Smooth muscle cell of the brain vasculature (primary cell): ENCODE measurements at regions not wholly inside any gene's neighbourhood (a gene's known extent, or its start where the extent isn't known, plus 50 kb on each side); places are given as distances from the start of the nearest gene placed in this dataset.
"Not testable (repeated sequence)": the region's sequence is repeated elsewhere in the genome, so short reads cannot be mapped to it uniquely, and the experiment has no call there.

Experiments used
- DNase-seq: peaks from one replicate; pipeline ENCODE4 v3.0.0-alpha.2; 2012; ENCODE audit warnings: low read depth, low spot score

DNA sequence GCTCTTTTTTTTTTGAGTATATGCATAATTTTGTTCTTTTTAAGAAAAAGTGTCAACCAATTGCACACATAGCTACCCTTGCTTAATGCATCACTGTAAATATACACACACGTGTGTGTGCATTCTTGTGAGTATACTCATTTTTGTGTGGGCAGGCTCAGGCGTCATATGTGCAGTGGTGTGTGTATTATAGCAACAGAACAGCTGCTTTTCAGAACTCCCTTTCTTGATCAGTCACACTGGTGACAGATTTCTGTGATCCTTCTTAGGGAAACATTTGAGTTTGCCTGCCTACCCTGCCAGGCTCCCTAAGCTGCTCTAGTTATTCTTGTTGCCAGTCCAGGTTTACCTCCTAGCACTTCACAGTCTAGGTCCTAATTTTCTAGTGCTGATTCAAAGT lies 287.0 kb upstream of the SEMA6A start:
- DNase-seq: no peak

DNA sequence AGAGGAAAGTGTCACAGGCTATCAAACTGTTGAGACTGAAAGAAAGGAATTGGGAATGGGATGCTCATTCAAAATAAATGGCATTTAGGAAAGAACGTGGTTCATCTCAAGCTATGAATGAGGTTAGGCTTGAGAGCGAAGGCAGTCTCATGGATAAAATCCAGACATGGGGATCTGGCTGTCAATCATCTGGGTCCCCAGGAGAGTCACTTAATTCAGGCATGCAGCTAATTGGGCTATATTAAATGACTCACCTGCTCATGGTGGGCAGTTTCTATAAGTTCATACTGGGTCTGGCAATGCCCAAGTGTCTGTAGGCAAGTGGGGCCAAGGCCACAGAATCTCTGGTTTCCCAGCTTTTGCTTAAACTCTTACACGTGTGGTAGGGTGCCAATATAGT lies 286.5 kb upstream of the SEMA6A start:
- no peak for DNase-seq

DNA sequence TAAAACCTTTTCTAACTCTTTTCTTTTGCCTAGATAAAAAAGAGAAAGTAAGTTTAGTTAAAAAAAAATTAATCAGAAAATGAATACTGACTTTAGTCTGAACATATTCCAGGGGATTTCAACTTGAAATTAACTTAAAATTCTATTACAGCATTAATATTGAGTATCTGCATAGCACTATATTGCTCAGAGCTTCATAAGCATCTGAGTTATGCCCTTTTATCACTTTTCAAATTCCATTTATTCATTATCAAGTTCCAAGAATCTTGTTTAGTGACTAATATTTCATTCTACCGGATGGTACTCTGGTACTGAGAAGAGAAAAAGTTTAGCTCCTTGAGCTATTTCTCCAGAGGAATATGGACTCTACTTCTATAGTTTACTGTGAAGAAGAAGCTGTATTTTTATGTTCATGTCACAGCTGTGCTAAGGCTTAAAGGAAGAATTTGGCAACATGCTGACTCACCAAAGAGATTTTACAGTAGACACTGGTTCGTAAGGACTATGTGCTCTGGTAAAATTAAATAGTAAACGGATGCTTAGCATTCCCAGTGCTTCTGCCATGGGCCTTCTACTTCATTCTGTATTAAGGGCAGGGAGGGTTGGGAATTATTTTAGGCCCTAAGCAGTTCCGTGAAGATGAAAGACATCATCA lies 285.2 kb upstream of the SEMA6A start:
- no peak for DNase-seq

DNA sequence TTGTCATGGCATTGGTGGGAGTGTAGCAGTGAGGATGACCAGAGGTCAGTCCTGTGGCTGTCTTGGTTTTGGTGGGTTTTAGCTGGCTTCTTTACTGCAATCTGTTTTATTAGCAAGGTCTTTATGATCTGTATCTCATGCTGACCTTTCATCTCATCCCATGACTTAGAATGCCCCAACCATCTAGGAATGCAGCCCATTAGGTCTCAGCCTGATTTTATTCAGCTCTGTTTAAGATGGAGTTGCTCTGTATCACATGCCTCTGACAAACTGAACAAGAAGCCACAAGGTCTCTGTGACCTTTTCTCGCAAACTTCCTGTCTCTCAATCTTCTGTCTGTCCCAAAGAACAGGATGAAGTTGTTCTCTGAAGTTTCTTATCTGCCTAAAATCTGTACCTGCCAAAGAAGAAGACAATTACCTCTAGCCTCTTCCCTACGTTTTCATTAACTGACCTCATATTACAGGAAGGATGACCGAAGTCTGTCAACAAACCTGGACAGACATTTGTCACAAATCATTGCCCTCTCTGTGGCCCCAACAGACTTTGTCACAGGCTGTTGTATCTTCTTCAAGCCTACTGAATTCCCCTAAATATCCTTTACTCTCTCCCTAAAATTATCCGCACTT lies 284.2 kb upstream of the SEMA6A start:
- no peak for DNase-seq

DNA sequence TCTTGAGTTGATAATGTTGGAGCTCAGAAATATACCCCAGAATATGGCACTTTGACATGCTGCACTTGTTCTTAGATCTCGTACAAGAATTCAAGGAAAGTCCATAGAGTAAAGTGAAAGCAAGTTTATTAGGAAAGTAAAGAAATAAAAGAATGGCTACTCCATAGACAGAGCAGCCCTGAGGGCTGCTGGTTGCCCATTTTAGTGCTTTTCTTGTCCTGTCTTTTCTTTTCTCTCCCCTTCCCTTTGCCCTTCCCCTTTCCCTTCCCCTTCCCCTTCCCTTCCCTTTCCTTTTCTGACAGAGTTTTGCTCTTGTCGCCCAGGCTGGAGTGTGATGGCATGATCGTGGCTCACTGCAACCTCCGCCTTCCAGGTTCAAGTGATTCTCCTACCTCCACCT lies 283.4 kb upstream of the SEMA6A start:
- not testable (repeated sequence) for DNase-seq

DNA sequence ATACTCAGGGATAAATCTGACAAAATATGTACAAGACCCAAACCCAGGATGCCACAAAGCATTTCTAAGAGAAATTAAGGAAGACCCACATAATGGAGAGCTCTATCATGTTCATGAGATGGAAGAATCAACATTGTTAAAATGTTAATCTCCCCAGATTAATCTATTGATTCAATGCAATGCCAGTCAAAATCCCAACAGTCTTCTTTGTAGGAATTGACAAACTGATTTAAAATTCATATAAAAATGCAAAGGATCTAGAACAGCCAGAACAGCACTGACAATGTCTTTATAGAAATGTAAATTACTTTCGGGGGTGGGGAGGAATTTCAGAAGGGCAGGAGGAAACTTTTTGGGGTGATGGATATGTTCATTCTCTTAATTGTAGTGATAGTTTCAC lies 281.6 kb upstream of the SEMA6A start:
- no peak for DNase-seq

DNA sequence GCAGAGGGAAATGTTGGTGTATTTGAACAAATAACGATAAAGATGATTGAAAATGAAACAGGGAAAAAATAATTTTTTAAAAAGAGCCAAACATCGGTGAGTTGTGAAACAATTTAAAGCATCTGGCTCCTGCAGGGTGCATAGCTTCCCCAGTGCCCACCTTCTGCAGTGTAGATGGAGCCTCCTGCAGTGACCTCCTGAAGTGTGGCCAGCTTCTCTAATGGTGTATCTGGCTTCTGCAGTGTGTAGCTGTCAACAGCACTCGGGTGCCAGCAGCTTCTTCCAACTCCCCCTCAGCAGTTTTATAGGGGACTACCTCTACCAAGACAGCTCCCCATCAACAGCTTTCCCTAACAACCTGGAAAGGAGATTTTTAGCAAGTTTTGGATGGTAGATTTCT lies 279.4 kb upstream of the SEMA6A start:
- no peak for DNase-seq

DNA sequence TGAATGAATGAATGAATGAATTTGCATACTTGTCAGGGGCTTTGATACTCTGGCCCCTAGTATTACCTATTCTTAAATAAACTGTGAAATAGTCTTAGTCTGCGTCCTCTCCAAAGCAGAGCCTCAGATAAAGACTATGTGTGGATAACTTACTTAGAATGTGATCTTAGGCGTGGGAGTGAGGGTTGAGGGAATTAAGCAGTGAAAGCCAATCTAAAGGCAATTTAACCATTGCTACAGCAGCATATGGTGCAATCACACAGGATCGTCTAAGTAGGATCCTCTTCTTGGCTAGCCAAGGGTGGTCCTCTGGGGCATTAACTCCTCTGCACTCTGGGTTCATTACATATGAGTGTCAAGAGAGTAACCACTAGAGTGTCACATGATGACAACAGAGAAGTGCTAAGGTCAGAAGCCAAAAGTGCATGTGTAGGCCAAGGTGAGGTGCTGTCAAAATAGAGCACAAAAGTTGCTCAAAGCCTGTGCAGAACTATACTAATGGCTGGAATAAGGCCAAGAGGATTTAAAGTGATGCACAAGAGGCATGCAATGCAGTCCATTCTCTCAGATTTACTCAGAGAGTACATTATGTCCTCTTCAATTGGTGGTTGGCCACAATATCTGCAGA lies 274.4 kb upstream of the SEMA6A start:
- DNase-seq: no peak

DNA sequence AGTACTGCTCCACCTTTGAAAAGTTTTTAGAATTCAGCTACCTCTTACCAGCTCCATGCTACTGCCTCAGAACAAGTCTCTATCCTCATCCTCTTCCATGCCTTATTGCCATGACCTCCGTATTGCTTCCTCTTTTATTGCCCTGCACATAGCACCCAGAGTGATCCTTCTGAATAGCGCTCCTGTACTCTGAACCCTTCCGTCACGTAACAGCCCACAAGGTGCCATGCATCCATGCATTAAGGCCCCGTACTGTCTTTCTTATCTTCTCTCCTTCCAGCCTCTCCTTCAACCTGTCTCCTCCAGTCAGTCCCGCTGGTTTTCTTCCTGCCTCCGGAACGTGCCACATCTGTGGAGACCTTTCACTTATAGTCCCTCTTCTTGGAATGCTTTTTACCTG lies 273.3 kb upstream of the SEMA6A start:
- no peak for DNase-seq

DNA sequence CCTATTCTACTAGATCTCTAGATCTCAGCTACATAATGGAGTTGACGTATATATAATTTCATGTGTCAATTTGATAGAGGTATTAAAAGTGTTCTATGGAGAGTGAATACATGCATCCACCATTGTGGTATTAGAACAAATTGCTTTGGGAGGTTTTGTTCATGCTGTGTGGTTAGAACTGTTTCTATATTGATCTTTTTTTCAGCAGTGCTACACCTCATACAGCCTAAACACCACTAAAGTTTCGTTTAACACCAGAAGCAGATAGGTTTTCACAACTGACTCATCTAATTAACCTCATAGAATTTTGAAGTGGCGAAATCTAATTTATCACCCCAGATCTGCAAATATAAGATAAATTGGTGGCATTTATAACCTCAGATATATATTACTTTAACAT lies 269.4 kb upstream of the SEMA6A start:
- DNase-seq: no peak

DNA sequence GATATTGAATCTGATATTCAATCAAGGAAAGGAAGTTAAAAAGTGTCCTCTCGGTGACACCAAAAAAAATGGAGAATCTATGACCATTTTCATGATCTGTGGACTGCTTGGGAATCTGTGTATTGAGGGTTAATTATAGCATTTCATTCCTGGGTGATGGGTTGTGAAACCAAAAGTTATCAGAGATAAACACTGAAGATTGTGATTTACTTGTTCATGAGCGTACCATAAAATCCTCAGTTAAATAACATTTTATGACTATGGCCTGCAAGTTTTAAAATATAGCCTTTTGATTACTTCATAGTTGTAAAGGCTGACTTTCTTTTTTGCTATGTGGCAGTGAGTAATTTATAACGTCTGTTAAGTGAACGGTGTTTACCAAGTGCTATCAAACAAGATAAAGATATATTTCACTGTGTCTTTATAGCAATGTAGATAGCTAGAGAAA lies 267.9 kb upstream of the SEMA6A start:
- no peak for DNase-seq

DNA sequence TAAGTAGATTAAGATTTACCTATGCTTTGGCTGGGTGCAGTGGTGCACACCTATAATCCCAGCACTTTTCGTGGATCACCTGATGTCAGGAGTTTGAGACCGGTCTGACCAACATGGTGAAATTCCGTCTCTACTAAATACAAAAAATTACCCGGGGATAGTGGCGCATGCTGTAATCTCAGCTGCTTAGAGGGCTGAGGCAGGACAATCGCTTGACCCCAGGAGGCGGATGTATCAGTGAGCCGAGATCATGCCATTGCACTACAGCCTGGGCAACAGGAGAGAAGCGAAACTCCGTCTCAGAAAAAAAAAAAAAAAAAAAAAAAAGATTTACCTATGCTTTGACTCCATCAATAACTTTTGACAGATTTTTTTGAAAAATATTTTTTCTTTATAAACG lies 267.1 kb upstream of the SEMA6A start:
- no peak for DNase-seq

DNA sequence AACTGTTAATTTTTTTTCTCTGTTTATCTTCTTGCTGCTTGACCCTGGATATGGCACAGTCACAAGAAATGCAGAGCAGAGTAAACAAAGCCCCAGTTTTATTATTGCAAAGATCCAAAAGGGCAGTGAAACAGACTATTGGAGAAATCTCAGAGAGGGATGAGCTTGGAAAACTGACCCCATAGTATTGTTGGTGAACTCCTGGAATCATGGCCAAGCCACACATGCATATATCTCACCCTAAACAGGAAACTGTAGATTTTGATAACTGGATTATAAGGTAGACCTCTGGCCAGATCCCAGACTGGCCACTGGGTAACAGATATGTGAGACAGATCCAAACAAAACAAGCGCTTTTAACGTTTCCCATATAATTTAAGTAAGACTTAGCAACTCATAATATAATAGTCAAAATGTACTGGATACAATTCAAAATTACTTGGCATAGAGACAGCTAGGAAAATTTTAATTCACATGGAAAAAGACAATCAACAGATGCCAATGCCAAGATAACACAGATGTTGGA lies 263.5 kb upstream of the SEMA6A start:
- no peak for DNase-seq

DNA sequence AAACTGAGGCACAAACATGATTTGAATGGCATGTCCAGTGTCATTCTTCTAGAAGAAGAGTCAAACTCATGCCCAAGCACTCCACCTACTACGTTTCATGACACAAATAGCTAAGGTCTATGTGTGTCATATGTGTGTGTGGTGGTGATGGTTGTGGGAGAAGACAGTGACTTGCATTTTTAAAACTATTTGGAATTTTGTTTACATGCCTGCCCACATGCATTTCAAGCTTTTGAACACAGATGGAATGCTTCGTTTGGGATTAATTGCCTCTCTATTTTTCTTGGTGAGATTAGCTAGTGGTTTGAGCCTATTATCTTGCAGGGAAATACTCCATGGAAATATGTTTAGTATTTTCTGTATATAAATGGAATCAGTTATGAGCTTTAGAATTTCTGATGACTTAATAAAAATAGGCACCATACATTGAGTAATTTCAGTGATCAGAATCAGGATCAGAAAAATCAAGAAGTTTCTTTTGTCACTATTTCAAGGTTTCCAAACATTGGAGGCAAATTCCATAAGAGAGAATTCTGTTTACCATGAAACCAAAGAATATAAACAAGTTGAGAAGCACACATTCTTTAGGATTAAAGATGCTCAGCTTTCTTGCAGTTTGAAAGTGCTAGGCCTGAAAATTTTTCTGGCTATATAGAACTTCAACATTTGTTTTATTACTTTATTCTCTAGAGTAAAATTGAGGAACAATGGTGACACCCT lies 260.3 kb upstream of the SEMA6A start:
- DNase-seq: no peak

DNA sequence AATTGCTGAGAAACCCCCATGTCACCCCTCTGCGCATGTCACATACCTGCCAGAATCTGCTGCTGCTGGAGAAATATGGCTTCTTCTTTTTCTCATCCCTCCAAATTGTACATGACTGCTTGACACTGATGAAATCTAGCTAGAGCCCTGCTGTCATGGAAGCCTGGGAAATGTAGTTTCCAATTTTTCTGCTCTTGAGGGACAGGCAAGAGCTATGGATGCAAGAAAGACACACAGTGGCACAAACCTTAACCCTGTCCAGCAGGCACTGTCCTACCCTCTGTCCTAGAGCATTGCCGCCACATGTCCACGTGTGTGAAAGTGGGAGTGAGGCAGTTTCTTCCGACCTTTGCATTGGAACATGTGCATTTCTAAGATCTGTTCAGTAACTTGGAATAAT lies 255.5 kb upstream of the SEMA6A start:
- DNase-seq: no peak

DNA sequence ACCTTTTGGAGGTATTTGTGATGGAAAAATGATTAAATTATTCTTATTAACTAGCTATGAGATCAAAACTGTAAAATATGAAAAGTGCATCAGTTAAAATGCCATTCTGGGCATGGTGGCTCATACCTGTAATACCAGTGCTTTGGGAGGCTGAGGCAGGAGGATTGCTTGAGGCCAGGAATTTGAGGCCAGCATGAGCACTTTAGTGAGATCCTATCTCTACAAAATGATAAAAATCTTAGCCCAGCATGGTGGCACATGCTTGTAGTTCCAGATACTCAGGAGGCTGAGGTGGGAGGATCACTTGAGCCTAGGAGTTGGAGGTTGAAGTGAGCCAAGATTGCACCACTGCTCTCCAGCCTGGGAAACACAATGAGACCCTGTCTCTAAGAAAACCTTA lies 252.5 kb upstream of the SEMA6A start:
- no peak for DNase-seq

DNA sequence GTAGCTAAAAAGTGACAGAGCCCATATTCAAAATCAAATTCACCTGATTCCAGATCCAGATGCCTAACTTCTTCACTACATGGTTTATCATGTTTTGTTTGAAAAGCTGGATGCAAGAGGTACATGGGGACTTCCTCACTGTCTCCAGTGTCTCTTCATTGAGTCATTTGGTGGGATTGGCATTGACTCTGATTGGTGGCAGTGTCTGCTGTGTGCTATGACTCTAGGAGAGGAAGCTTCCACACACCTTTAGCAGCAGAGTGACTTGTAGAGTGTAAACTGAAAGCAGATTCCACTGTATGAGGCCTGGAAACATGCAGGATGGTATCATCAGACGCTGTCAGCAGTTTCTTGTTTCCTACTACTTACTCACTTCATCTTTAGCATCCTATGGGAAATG lies 250.9 kb upstream of the SEMA6A start:
- DNase-seq: no peak

DNA sequence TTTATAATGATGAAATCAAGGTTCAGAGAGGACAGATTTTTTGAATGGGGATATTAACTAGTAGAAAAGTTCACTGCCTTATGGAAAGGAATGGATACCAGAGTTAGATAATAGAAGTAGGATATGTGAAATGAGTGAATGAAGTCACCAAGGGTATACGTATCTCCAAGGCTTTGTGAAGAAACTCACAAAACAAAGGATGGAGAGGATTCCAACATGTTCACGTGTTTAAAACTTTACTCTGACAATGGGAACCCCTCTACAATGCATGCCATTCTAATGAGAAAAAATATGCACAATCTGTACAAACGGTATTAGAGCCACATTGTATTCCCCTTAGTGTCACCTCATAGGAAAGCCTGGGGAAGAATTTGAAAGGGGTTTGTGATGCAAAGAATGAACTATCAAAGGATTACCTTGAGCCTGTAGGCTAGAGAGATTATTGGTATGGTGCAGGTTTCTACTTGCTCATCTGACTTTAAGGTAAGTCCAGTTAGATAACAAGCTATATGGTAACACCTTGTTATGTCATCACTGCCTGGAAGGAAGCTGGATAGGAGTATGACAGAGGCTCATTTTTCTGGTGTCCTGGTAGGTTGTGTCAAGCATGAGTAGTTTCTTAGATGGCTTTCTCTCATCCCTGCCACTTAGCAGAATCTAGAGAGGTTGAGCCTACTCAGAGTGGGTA lies 250.3 kb upstream of the SEMA6A start:
- DNase-seq: no peak

DNA sequence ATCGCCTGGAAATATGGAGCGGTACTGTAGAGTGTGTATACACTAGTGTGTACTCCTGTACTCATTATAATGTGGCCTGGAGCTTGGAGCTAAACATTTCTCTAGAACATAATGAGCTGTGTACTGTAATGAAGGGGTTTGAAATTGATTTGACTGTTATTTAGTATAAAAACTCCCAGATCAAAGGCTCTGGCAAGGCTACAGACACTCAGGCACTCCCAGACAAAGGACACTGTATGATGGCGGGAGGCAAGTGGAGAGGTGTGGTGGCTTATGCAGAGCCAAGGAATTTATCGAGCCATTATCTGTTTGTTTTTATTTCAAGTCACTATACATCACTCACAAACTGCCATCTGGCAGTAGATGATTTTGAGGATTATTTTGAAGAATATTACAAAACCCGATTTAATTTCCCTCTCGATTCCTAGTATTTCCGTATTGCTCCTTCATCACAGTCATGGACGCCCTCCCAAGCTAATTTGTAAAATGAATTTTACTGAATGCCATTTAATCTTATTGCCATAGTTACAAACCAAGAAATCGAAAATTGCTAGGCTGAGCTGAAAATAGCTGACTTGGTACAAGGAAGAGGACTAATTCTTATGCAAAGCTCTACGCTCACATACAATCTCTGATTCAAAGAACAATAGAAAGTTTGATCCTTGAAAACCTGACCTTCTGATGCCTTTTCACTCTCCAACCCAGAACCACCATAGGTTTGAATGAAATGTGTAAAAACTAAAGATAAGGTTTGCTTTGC lies 240.2 kb upstream of the SEMA6A start:
- no peak for DNase-seq

DNA sequence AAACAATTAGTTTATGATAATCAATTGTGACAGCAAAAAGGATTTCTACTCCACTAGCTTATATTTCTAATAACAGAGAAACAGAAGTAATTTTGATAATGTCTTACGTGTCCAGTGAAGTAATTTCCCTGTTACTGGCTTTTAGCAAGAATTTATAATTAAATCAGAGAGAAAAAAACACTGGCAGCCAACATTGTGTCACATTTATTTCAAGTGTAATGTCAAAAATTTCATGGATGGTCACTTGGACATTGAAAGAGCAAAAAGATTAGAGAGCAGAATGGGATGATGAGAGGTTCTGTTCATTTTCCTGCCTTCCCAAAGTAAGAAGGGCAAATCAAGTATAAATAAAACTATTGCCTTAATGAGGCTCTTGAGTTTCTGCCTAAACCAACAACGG lies 239.3 kb upstream of the SEMA6A start:
- DNase-seq: no peak

DNA sequence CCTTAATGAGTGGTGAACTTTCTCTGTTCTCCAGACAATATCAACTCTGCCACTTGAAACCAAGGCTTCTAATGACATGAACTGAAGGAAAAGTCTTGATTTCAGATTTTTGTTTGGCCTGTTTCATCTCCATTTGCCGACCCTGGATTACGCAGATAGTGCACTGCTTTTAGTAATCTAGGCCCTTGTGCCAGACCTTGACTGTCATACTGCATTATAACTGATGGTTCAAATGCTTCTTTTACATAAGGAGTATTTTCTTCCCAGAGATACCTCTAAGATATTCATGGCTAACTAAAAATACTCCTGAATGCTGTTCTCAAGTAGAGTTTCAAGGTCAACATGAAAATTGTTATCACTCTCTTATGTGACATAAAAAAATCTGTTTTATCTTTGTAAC lies 238.7 kb upstream of the SEMA6A start:
- no peak for DNase-seq
